ENCODE measurements at regions not wholly inside any gene's neighbourhood (a gene's known extent, or its start where the extent isn't known, plus 50 kb on each side); places are given as distances from the start of the nearest gene placed in this dataset.

- ChIA-PET POLR2A (no interaction called here), RAD21 (ENCODE audit: unreplicated experiment) (interaction anchor here (0.7 to 4.1 kb wide), 4 partner anchors 15 to 309 kb away, joined by 3 to 82 read pairs (median 4); no protein-coding TSS in a partner anchor), SMC1A (ENCODE audit: uncharacterized antibody, unreplicated experiment) (interaction anchor here (1.6 to 5.4 kb wide), 3 partner anchors 295 to 543 kb away, joined by 3 to 71 read pairs (median 52); no protein-coding TSS in a partner anchor), CTCF (interaction anchor here (1.4 to 7.9 kb wide), 4 partner anchors 10 to 303 kb away, joined by 3 to 265 read pairs (median 68); no protein-coding TSS in a partner anchor)
- H3K79me2 ChIP-seq (ENCODE audit: control insufficient read depth, insufficient read depth, low read length), result no peaks in the 10 kb centered on the region
- H4K20me1 ChIP-seq (ENCODE audit: control insufficient read depth, insufficient read depth), result no peaks in the 10 kb centered on the region
- H3K9ac ChIP-seq (ENCODE audit: control insufficient read depth, insufficient read depth, low read length), result no peak overlapping the region
- no TSS peak for BruUV-seq (replicated peaks)
- H2AFZ ChIP-seq (ENCODE audit: control insufficient read depth, low read depth, low read length), result no peak overlapping the region
- H3K9me3 ChIP-seq (replicated peaks; ENCODE audit: control insufficient read depth, insufficient read depth, low read length), result no peaks in the 10 kb centered on the region
- H3K36me3 ChIP-seq (ENCODE audit: control insufficient read depth in 2 of 2, insufficient read depth in 2 of 2, low read length in 1 of 2), result no peaks in the 10 kb centered on the region
- TF ChIP-seq BACH1 (IDR thresholded peaks at IDR 0.05; ENCODE audit: borderline replicate concordance) (no peak), JUNB (IDR thresholded peaks at IDR 0.05) (peak; percentile 27; the same call in 1 of the 2 replicates), PKNOX1 (IDR thresholded peaks at IDR 0.05) (peak; percentile 22; the same call in 1 of the 2 replicates)
- peak; percentile 13 for FAIRE-seq
- DNase-seq (ENCODE audit: low read depth, low spot score), result no peak
- peak overlapping the region; percentile 54; the same call in 1 of the 2 replicates for H3K4me2 ChIP-seq (ENCODE audit: control insufficient read depth, insufficient read depth)
- peak; percentile 46 for ATAC-seq
- WGBS (ENCODE audit: insufficient coverage, insufficient replicate concordance, low lambda C conversion rate, missing lambda C conversion rate), result 30% methylated on average over 6 of the region's 6 CpGs
- no peaks in the 10 kb centered on the region for H3K27me3 ChIP-seq (replicated peaks in 1 of 2; ENCODE audit: control insufficient read depth in 2 of 2, insufficient read depth in 2 of 2, low read length in 1 of 2)
- intact Hi-C loops (cut with micrococcal nuclease; ENCODE audit: unreplicated experiment), result no loop called here
- peaks cover 7% of the 10 kb centered on the region for H3K4me1 ChIP-seq (ENCODE audit: control insufficient read depth, insufficient read depth, low read length)
- H3K4me3 ChIP-seq, result no peak overlapping the region
- H3K27ac ChIP-seq (ENCODE audit: control insufficient read depth, insufficient read depth), result no peak overlapping the region
- in situ Hi-C loops (cut with MboI), result loop anchor here (25.0 kb wide), 1 partner anchor 586 kb away; no protein-coding TSS in a partner anchor
Measured at GRCh38 chr18:59072727-59073421, 66.8 kb upstream of the SEC11C start.

- Histone ChIP-seq H3K4me2 (ENCODE audit: control insufficient read depth, insufficient read depth) (no peak overlapping the region), H3K27ac (ENCODE audit: control insufficient read depth, insufficient read depth) (no peak overlapping the region), H3K9ac (ENCODE audit: control insufficient read depth, insufficient read depth, low read length) (no peak overlapping the region), H3K9me3 (replicated peaks; ENCODE audit: control insufficient read depth, insufficient read depth, low read length) (no peaks in the 10 kb centered on the region), H2AFZ (ENCODE audit: control insufficient read depth, low read depth, low read length) (no peak overlapping the region), H3K36me3 (ENCODE audit: control insufficient read depth in 2 of 2, insufficient read depth in 2 of 2, low read length in 1 of 2) (no peaks in the 10 kb centered on the region), H3K4me3 (no peak overlapping the region), H4K20me1 (ENCODE audit: control insufficient read depth, insufficient read depth) (no peaks in the 10 kb centered on the region), H3K79me2 (ENCODE audit: control insufficient read depth, insufficient read depth, low read length) (no peaks in the 10 kb centered on the region), H3K4me1 (ENCODE audit: control insufficient read depth, insufficient read depth, low read length) (peaks cover 7% of the 10 kb centered on the region), H3K27me3 (replicated peaks in 1 of 2; ENCODE audit: control insufficient read depth in 2 of 2, insufficient read depth in 2 of 2, low read length in 1 of 2) (0 out of 4 replicates have a peak, but pooled peaks cover 0 to 3% of the 10 kb centered on the region in 2 experiments)
- RAD21 ChIA-PET (ENCODE audit: unreplicated experiment), result no interaction called here
- CTCF ChIA-PET, result interaction anchor here (2.3 to 3.1 kb wide), 2 partner anchors 12 to 308 kb away, joined by 7 to 14 read pairs; no protein-coding TSS in a partner anchor
- ATAC-seq (no peak), FAIRE-seq (no peak), DNase-seq (ENCODE audit: low read depth, low spot score) (no peak)
- BruUV-seq (replicated peaks), result no TSS peak
- WGBS (ENCODE audit: insufficient coverage, insufficient replicate concordance, low lambda C conversion rate, missing lambda C conversion rate), result 36% methylated on average over 3 of the region's 3 CpGs
- intact Hi-C loops (cut with micrococcal nuclease; ENCODE audit: unreplicated experiment), result no loop called here
- POLR2A ChIA-PET, result interaction anchor here (0.6 kb wide), 1 partner anchor 196 kb away, joined by 4 read pairs; no protein-coding TSS in a partner anchor
- in situ Hi-C loops (cut with MboI), result no loop called here
- SMC1A ChIA-PET (ENCODE audit: uncharacterized antibody, unreplicated experiment), result no interaction called here
- TF ChIP-seq NFYA (IDR thresholded peaks at IDR 0.05; ENCODE audit: borderline replicate concordance, low read depth, low read length), result no peak
- TF ChIP-seq RB1 (IDR thresholded peaks at IDR 0.05; ENCODE audit: borderline replicate concordance), result no peak
- TF ChIP-seq MTA3 (IDR thresholded peaks at IDR 0.05; ENCODE audit: borderline replicate concordance, low read length), result no peak
- TF ChIP-seq ESRRA (IDR thresholded peaks at IDR 0.05; ENCODE audit: low read length), result no peak
- no peak for TF ChIP-seq SKIL (IDR thresholded peaks at IDR 0.05; ENCODE audit: low read depth, poor library complexity, severe bottlenecking)
- TF ChIP-seq EED (IDR thresholded peaks at IDR 0.05; ENCODE audit: low read depth), result no peak
- no peak for TF ChIP-seq ETV6 (conservative IDR thresholded peaks at IDR 0.05 in 1 of 2, IDR thresholded peaks at IDR 0.05 in 1 of 2; ENCODE audit: borderline replicate concordance in 1 of 2, low read depth in 1 of 2)
- no peak for TF ChIP-seq FOS (IDR thresholded peaks at IDR 0.05; ENCODE audit: borderline replicate concordance, extremely low read depth, insufficient read length)
- TF ChIP-seq RUNX3 (IDR thresholded peaks at IDR 0.05; ENCODE audit: low read length), result no peak
- TF ChIP-seq SRF (IDR thresholded peaks at IDR 0.05; ENCODE audit: low read depth in 2 of 2, low read length in 2 of 2), result no peak
- TF ChIP-seq ATF7 (IDR thresholded peaks at IDR 0.05; ENCODE audit: low read depth), result no peak
Measured at GRCh38 chr18:59075923-59076322, 63.8 kb upstream of the SEC11C start.
